ENCODE measurements at regions not wholly inside any gene's neighbourhood (a gene's known extent, or its start where the extent isn't known, plus 50 kb on each side); places are given as distances from the start of the nearest gene placed in this dataset.

- Mint-ChIP-seq H3K27ac (no peak overlapping the region), H3K4me3 (no peak overlapping the region), H3K36me3 (no peaks in the 10 kb centered on the region), H3K9me3 (peaks cover 0 to 16% (median 6%) of the 10 kb centered on the region in 8 donors), H3K27me3 (no peaks in the 10 kb centered on the region), H3K4me1 (no peaks in the 10 kb centered on the region)
- Histone ChIP-seq H3K36me3 (ENCODE audit: insufficient read depth, low read length) (no peaks in the 10 kb centered on the region), H3K4me3 (ENCODE audit: low read length in 2 of 2) (no peak overlapping the region), H3K9me3 (ENCODE audit: control insufficient read depth in 1 of 2, low read length in 2 of 2) (no peaks in the 10 kb centered on the region), H3K27me3 (ENCODE audit: insufficient read depth, low read length) (no peaks in the 10 kb centered on the region), H3K4me1 (ENCODE audit: insufficient read depth, low read length) (no peaks in the 10 kb centered on the region), H3K27ac (ENCODE audit: low read depth, low read length) (no peak overlapping the region)
- CTCF ChIA-PET (ENCODE audit: partially characterized antibody): no interaction called here
- intact Hi-C loops (cut with micrococcal nuclease): no loop called here
- POLR2A ChIA-PET (ENCODE audit: partially characterized antibody): no interaction called here
- no peak for DNase-seq
Measured at GRCh38 chr5:15142458-15142857, 270.9 kb upstream of the ANKH start.

DNA sequence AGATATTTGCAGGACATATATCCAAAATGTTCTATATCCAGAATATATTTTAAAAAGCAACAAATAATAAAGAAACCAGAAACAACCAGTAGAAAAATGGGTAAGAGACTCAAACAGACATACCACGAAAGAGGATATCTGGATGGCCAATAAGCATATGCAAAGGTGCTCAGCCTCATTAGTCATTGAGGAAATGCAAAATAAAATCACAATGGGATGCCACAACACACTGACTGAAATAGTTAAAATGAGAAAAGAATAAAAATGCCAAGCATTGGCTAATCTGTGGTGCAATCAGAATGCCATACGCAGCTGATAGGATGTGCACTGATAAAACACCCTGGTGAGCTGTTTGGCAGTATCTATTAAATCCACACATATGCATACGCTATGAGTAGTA lies 265.8 kb upstream of the ANKH start:
- no peak overlapping the region for H3K27ac Mint-ChIP-seq
- no peaks in the 10 kb centered on the region for H3K36me3 ChIP-seq (ENCODE audit: insufficient read depth, low read length)
- no peak overlapping the region for H3K27ac ChIP-seq (ENCODE audit: low read depth, low read length)
- intact Hi-C loops (cut with micrococcal nuclease): no loop called here
- no peak overlapping the region for H3K4me3 Mint-ChIP-seq
- H3K27me3 ChIP-seq (ENCODE audit: insufficient read depth, low read length): no peaks in the 10 kb centered on the region
- H3K4me3 ChIP-seq (ENCODE audit: low read length in 2 of 2): no peak overlapping the region
- no peaks in the 10 kb centered on the region for H3K4me1 Mint-ChIP-seq
- no peaks in the 10 kb centered on the region for H3K27me3 Mint-ChIP-seq
- H3K9me3 Mint-ChIP-seq: peaks cover 2 to 25% (median 10%) of the 10 kb centered on the region in 8 donors
- CTCF ChIA-PET (ENCODE audit: partially characterized antibody): no interaction called here
- no peaks in the 10 kb centered on the region for H3K9me3 ChIP-seq (ENCODE audit: control insufficient read depth in 1 of 2, low read length in 2 of 2)
- H3K4me1 ChIP-seq (ENCODE audit: insufficient read depth, low read length): no peaks in the 10 kb centered on the region
- POLR2A ChIA-PET (ENCODE audit: partially characterized antibody): no interaction called here
- no peak for DNase-seq
- no peaks in the 10 kb centered on the region for H3K36me3 Mint-ChIP-seq

DNA sequence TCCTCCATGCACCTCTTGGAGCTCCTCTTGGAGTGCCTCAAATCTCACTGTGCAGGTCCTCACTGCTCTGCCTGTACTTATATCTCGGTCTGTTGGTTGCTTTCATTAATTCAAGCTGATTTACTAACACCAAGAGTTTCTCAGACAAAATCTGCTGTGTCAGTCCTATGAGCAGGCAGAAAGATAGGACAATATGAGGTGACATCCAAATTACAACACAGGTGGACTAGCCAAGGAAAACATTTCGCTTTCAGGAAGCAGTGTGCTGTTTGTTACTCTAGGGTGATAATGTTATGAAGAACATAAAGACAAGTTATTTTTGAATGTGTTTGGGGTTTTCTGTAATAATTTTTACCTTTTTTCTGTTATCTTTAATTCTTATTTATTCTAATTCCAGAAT lies 264.1 kb upstream of the ANKH start:
- Histone ChIP-seq H3K9me3 (ENCODE audit: control insufficient read depth in 1 of 2, low read length in 2 of 2) (no peaks in the 10 kb centered on the region), H3K4me1 (ENCODE audit: insufficient read depth, low read length) (no peaks in the 10 kb centered on the region), H3K36me3 (ENCODE audit: insufficient read depth, low read length) (no peaks in the 10 kb centered on the region), H3K27ac (ENCODE audit: low read depth, low read length) (no peak overlapping the region), H3K4me3 (ENCODE audit: low read length in 2 of 2) (no peak overlapping the region), H3K27me3 (ENCODE audit: insufficient read depth, low read length) (no peaks in the 10 kb centered on the region)
- intact Hi-C loops (cut with micrococcal nuclease): no loop called here
- Mint-ChIP-seq H3K4me3 (no peak overlapping the region), H3K27ac (no peak overlapping the region), H3K36me3 (no peaks in the 10 kb centered on the region), H3K4me1 (no peaks in the 10 kb centered on the region), H3K27me3 (no peaks in the 10 kb centered on the region), H3K9me3 (peaks cover 2 to 28% (median 10%) of the 10 kb centered on the region in 8 donors)
- CTCF ChIA-PET (ENCODE audit: partially characterized antibody): no interaction called here
- DNase-seq: no peak
- POLR2A ChIA-PET (ENCODE audit: partially characterized antibody): no interaction called here

DNA sequence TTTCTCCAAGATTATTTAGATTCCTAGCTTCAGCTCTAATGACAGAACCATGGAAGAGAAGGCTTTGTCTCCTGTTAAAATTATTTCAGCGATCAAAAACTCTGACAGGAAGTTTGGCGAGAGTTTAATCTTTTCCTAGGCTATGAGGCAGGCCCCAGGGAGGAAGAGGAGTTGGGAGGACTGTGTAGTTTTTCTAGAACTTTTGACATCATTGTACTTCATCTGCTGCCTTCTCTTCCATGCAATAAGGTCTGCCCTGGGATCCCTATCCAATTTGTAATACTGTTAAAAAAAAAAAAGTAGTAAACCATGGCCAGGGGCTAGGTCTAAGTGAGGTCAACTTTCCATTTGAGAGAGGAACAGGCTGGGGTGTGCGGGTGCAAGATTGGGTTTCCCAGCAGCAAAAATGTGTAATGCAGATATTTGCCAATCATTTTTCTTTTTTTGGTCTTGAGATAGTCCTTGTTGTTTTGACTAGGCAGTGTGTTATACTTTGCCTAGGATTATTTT lies 261.9 kb upstream of the ANKH start:
- CTCF ChIA-PET (ENCODE audit: partially characterized antibody): no interaction called here
- no peaks in the 10 kb centered on the region for H3K4me1 Mint-ChIP-seq
- H3K4me3 ChIP-seq (ENCODE audit: low read length in 2 of 2): no peak overlapping the region
- no peaks in the 10 kb centered on the region for H3K27me3 Mint-ChIP-seq
- no peak for DNase-seq
- H3K4me3 Mint-ChIP-seq: no peak overlapping the region
- H3K36me3 ChIP-seq (ENCODE audit: insufficient read depth, low read length): no peaks in the 10 kb centered on the region
- H3K36me3 Mint-ChIP-seq: no peaks in the 10 kb centered on the region
- peaks cover 4 to 29% (median 13%) of the 10 kb centered on the region in 8 donors for H3K9me3 Mint-ChIP-seq
- H3K27ac Mint-ChIP-seq: no peak overlapping the region
- H3K27me3 ChIP-seq (ENCODE audit: insufficient read depth, low read length): no peaks in the 10 kb centered on the region
- no peaks in the 10 kb centered on the region for H3K9me3 ChIP-seq (ENCODE audit: control insufficient read depth in 1 of 2, low read length in 2 of 2)
- H3K27ac ChIP-seq (ENCODE audit: low read depth, low read length): no peak overlapping the region
- intact Hi-C loops (cut with micrococcal nuclease): no loop called here
- POLR2A ChIA-PET (ENCODE audit: partially characterized antibody): no interaction called here
- H3K4me1 ChIP-seq (ENCODE audit: insufficient read depth, low read length): no peaks in the 10 kb centered on the region

DNA sequence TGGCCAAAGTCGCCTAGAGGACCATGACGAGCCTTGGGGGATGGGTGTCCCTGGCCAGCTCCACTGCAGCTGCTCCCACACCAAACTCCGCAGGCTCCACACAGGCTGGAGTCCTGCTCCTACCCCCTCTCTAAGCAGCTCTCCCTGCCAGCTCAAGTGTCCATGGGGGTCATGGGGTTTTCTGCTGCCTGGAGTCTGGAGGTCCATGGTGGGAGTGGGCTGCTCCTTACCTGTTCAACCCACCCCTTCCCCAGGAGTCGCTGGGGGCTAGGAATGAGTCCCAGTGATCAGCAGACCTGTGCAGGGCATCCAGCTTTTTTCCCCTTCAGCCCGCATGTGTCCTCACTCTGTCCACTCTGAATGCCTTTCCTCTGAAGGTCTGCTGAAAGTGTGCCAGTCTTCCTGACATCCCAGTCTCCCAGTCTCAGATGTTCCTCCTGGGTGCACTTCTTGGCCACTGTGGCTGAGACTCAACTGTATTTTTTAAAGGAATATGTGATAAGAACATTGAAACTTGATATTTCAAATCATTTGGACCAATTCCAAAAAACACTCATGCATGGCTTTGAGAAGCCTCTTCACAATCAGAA lies 261.3 kb upstream of the ANKH start:
- Mint-ChIP-seq H3K9me3 (peaks cover 4 to 34% (median 13%) of the 10 kb centered on the region in 8 donors), H3K27me3 (no peaks in the 10 kb centered on the region), H3K4me1 (no peaks in the 10 kb centered on the region), H3K36me3 (no peaks in the 10 kb centered on the region), H3K27ac (no peak overlapping the region), H3K4me3 (no peak overlapping the region)
- CTCF ChIA-PET (ENCODE audit: partially characterized antibody): no interaction called here
- Histone ChIP-seq H3K4me1 (ENCODE audit: insufficient read depth, low read length) (no peaks in the 10 kb centered on the region), H3K27me3 (ENCODE audit: insufficient read depth, low read length) (no peaks in the 10 kb centered on the region), H3K9me3 (ENCODE audit: control insufficient read depth in 1 of 2, low read length in 2 of 2) (no peaks in the 10 kb centered on the region), H3K27ac (ENCODE audit: low read depth, low read length) (no peak overlapping the region), H3K36me3 (ENCODE audit: insufficient read depth, low read length) (no peaks in the 10 kb centered on the region), H3K4me3 (ENCODE audit: low read length in 2 of 2) (no peak overlapping the region)
- intact Hi-C loops (cut with micrococcal nuclease): no loop called here
- POLR2A ChIA-PET (ENCODE audit: partially characterized antibody): no interaction called here
- DNase-seq: no peak

- intact Hi-C loops (cut with micrococcal nuclease): no loop called here
- no peaks in the 10 kb centered on the region for H3K36me3 ChIP-seq (ENCODE audit: insufficient read depth, low read length)
- ChIA-PET CTCF (ENCODE audit: partially characterized antibody) (interaction anchor here (1.3 kb wide), 1 partner anchor 26 kb away, joined by 3 read pairs; no protein-coding TSS in a partner anchor), POLR2A (ENCODE audit: partially characterized antibody) (no interaction called here)
- no peak overlapping the region for H3K4me3 ChIP-seq (ENCODE audit: low read length in 2 of 2)
- H3K27ac ChIP-seq (ENCODE audit: low read depth, low read length): no peak overlapping the region
- no peaks in the 10 kb centered on the region for H3K27me3 ChIP-seq (ENCODE audit: insufficient read depth, low read length)
- no peak for DNase-seq
- Mint-ChIP-seq H3K9me3 (peaks cover 4 to 34% (median 13%) of the 10 kb centered on the region in 8 donors), H3K27ac (peak overlapping the region in 1 of 7 donors; percentile 65), H3K4me1 (no peaks in the 10 kb centered on the region), H3K27me3 (no peaks in the 10 kb centered on the region), H3K4me3 (no peak overlapping the region), H3K36me3 (no peaks in the 10 kb centered on the region)
- H3K9me3 ChIP-seq (ENCODE audit: control insufficient read depth in 1 of 2, low read length in 2 of 2): no peaks in the 10 kb centered on the region
- H3K4me1 ChIP-seq (ENCODE audit: insufficient read depth, low read length): no peaks in the 10 kb centered on the region
Measured at GRCh38 chr5:15131909-15132308, 260.3 kb upstream of the ANKH start.

- no peaks in the 10 kb centered on the region for H3K36me3 ChIP-seq (ENCODE audit: insufficient read depth, low read length)
- Mint-ChIP-seq H3K27me3 (no peaks in the 10 kb centered on the region), H3K9me3 (peaks cover 0 to 31% (median 19%) of the 10 kb centered on the region in 8 donors), H3K27ac (no peak overlapping the region), H3K4me1 (no peaks in the 10 kb centered on the region), H3K4me3 (no peak overlapping the region), H3K36me3 (no peaks in the 10 kb centered on the region)
- no peak for DNase-seq
- H3K4me1 ChIP-seq (ENCODE audit: insufficient read depth, low read length): no peaks in the 10 kb centered on the region
- no peak overlapping the region for H3K4me3 ChIP-seq (ENCODE audit: low read length in 2 of 2)
- intact Hi-C loops (cut with micrococcal nuclease): no loop called here
- ChIA-PET CTCF (ENCODE audit: partially characterized antibody) (no interaction called here), POLR2A (ENCODE audit: partially characterized antibody) (no interaction called here)
- H3K9me3 ChIP-seq (ENCODE audit: control insufficient read depth in 1 of 2, low read length in 2 of 2): no peaks in the 10 kb centered on the region
- no peak overlapping the region for H3K27ac ChIP-seq (ENCODE audit: low read depth, low read length)
- H3K27me3 ChIP-seq (ENCODE audit: insufficient read depth, low read length): no peaks in the 10 kb centered on the region
Measured at GRCh38 chr5:15124871-15125568, 253.4 kb upstream of the ANKH start.

Data from CD4-positive, alpha-beta memory T cell (primary cell).